ENCODE measurements at regions not wholly inside any gene's neighbourhood (a gene's known extent, or its start where the extent isn't known, plus 50 kb on each side); places are given as distances from the start of the nearest gene placed in this dataset.

DNA sequence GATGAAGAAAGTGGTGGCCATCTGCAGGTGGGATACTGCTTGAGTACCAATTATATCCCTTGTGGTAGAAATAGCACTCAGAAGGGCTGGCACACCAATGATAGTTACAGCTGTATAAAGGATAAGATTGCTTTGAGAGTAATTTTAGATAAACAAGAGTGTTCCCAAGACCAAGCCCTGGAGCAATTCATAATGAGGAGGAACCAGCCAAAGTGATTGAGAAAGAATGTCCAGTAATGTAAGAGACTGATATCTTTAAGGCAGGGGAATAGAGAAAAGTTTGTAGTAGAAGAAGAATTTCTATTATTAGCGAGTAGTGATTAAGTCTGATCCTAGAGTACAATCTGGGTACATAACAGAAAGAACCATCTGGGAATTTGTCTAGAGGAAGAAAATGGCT, 945.1 kb downstream of the OTOL1 start:
- TF ChIP-seq EP300 (IDR thresholded peaks at IDR 0.05; ENCODE audit: borderline replicate concordance) (no peak), EGR1 (IDR thresholded peaks at IDR 0.05) (no peak), CREB1 (IDR thresholded peaks at IDR 0.05; ENCODE audit: low read depth) (no peak)
- TF ChIP-seq, protein P1, sequence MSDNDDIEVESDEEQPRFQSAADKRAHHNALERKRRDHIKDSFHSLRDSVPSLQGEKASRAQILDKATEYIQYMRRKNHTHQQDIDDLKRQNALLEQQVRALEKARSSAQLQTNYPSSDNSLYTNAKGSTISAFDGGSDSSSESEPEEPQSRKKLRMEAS (IDR thresholded peaks at IDR 0.05), result no peak

DNA sequence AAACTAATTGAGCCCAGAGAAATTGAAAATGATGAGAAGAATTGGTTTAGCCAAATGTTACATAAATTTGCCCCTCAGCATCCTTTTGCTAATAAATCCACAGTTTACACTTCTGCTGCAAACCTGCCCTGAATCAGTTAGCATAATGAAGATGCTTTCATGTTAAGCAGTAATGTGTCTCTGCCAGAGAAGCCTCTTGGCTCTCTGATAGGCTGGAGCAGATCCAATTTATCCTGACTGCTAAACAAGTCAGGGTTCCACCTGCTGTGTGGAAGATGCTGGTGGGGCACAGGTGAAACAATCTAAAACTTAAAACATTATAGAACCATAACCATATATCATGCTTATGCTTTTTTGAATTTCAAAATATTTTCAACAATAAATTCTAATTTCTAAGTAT, 946.8 kb downstream of the OTOL1 start:
- TF ChIP-seq, protein P2, sequence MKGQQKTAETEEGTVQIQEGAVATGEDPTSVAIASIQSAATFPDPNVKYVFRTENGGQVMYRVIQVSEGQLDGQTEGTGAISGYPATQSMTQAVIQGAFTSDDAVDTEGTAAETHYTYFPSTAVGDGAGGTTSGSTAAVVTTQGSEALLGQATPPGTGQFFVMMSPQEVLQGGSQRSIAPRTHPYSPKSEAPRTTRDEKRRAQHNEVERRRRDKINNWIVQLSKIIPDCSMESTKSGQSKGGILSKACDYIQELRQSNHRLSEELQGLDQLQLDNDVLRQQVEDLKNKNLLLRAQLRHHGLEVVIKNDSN (IDR thresholded peaks at IDR 0.05), result no peak
- TF ChIP-seq CEBPB (IDR thresholded peaks at IDR 0.05), result no peak
- no peak for TF ChIP-seq CREB1 (IDR thresholded peaks at IDR 0.05; ENCODE audit: low read depth)
- TF ChIP-seq NFIC (IDR thresholded peaks at IDR 0.05), result no peak
- TF ChIP-seq TEAD4 (IDR thresholded peaks at IDR 0.05), result no peak
- no peak for TF ChIP-seq ZBTB7A (IDR thresholded peaks at IDR 0.05; ENCODE audit: low read depth)
- TF ChIP-seq FOXM1 (IDR thresholded peaks at IDR 0.05; ENCODE audit: borderline replicate concordance, low read depth), result no peak
- TF ChIP-seq REST (IDR thresholded peaks at IDR 0.05; ENCODE audit: low read depth), result no peak
- TF ChIP-seq TCF12 (IDR thresholded peaks at IDR 0.05; ENCODE audit: low read depth), result no peak
- TF ChIP-seq, protein P1 (IDR thresholded peaks at IDR 0.05), result no peak
- TF ChIP-seq TAF1 (IDR thresholded peaks at IDR 0.05; ENCODE audit: low read depth), result no peak
- no peak for TF ChIP-seq EP300 (IDR thresholded peaks at IDR 0.05; ENCODE audit: borderline replicate concordance)
- no peak for TF ChIP-seq YY1 (IDR thresholded peaks at IDR 0.05; ENCODE audit: low read depth)
- no peak for TF ChIP-seq RAD21 (IDR thresholded peaks at IDR 0.05; ENCODE audit: low read depth)
- no peak for TF ChIP-seq EGR1 (IDR thresholded peaks at IDR 0.05)

DNA sequence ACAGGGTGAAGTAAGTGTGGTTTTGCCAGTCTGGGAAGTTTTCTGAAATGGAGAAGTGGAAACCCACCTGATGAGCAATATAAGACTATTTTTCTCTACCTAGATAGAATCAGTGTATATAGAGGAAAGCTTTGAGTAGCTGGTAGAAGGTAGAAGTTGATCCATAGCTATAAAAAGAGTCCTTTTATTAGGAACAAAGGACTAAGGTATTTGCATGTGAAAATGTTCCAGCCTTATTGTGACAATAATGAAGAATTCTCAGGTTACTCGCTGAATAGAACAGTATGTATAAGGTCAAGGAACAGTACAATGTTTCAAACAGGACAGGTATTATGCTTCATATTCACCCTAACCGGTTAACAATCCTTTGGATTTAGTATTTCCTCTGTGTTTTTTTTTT, 972.2 kb downstream of the OTOL1 start:
- no peak for TF ChIP-seq NFIC (IDR thresholded peaks at IDR 0.05)
- TF ChIP-seq EGR1 (IDR thresholded peaks at IDR 0.05), result no peak
- no peak for TF ChIP-seq EP300 (IDR thresholded peaks at IDR 0.05; ENCODE audit: borderline replicate concordance)
- TF ChIP-seq TCF12 (IDR thresholded peaks at IDR 0.05; ENCODE audit: low read depth), result no peak
- no peak for TF ChIP-seq REST (IDR thresholded peaks at IDR 0.05; ENCODE audit: low read depth)
- TF ChIP-seq TAF1 (IDR thresholded peaks at IDR 0.05; ENCODE audit: low read depth), result no peak
- TF ChIP-seq FOXM1 (IDR thresholded peaks at IDR 0.05; ENCODE audit: borderline replicate concordance, low read depth), result no peak
- TF ChIP-seq YY1 (IDR thresholded peaks at IDR 0.05; ENCODE audit: low read depth), result no peak
- no peak for TF ChIP-seq RAD21 (IDR thresholded peaks at IDR 0.05; ENCODE audit: low read depth)

DNA sequence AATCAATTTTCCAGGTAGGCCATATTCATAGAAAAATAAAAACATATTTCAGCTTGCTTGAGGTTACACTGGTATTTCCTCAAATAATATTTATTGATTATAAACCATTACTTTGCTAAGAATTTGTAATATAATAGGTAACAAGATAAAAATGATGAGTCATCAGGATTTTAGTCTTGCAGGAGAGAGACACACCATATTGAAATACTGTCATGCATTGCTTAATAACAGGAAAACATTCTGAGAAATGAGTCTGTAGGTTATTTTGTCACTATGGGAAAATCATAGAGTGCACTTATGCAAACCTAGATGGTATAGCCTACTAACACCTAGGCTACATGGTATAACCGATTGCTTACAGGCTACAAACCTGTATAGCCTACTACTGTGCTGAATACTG, 990.5 kb downstream of the OTOL1 start:
- TF ChIP-seq ZBTB7A (IDR thresholded peaks at IDR 0.05; ENCODE audit: low read depth), result no peak

DNA sequence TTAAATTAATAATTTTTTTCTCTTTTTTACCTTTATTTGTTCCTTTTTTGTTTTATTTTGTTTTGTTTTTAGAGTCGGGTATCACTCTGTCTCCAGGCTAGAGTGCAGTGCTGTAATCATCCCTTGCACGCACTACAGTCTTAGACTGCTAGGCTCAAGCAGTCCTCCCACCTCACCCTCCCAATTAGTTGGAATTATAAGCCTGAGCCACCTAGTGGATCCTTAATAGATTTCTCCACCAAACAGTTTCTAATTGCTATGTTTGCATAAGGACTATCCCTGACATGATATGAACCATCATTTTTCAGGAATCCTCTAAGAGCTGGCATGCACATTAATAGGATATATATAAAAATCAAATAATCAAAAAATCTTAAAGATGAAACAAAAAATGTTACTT, 993.2 kb downstream of the OTOL1 start:
- TF ChIP-seq YY1 (IDR thresholded peaks at IDR 0.05; ENCODE audit: low read depth) (no peak), TEAD4 (IDR thresholded peaks at IDR 0.05) (no peak), NFIC (IDR thresholded peaks at IDR 0.05) (no peak), REST (IDR thresholded peaks at IDR 0.05; ENCODE audit: low read depth) (no peak), EGR1 (IDR thresholded peaks at IDR 0.05) (no peak), ZBTB7A (IDR thresholded peaks at IDR 0.05; ENCODE audit: low read depth) (no peak), CEBPB (IDR thresholded peaks at IDR 0.05) (no peak), EP300 (IDR thresholded peaks at IDR 0.05; ENCODE audit: borderline replicate concordance) (no peak), FOXM1 (IDR thresholded peaks at IDR 0.05; ENCODE audit: borderline replicate concordance, low read depth) (no peak), TCF12 (IDR thresholded peaks at IDR 0.05; ENCODE audit: low read depth) (no peak), RAD21 (IDR thresholded peaks at IDR 0.05; ENCODE audit: low read depth) (no peak), TAF1 (IDR thresholded peaks at IDR 0.05; ENCODE audit: low read depth) (no peak), CREB1 (IDR thresholded peaks at IDR 0.05; ENCODE audit: low read depth) (no peak)
- TF ChIP-seq, protein P2 (IDR thresholded peaks at IDR 0.05), result no peak
- TF ChIP-seq, protein P1 (IDR thresholded peaks at IDR 0.05), result no peak
